ENCODE measurements at regions not wholly inside any gene's neighbourhood (a gene's known extent, or its start where the extent isn't known, plus 50 kb on each side); places are given as distances from the start of the nearest gene placed in this dataset.

DNA sequence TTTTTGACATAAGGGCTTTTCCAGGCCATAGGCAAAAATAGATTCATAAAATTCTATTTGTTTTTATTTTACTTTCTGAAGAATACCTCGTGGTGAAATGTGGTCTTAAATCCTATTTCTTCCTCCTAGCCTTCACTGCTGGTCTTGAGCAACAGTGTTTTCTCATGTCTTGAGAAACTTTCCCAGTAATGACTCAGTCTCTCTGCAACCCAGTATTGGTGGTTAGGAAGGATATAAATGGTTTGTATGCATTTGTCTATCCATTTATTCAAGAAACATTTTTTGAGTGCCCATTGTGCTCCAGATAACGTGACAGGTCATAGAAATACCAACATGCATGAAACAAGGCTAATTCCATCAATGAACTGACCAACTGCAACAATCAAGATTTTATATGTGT is 213.9 kb downstream of the TMEM114 start:
- H3K4me3 ChIP-seq (ENCODE audit: low read depth, low read length), result no peak overlapping the region
- H3K36me3 ChIP-seq (ENCODE audit: control insufficient read depth in 2 of 2, insufficient read depth in 1 of 2, low read length in 2 of 2), result no peaks in the 10 kb centered on the region
- H3K9me3 ChIP-seq (ENCODE audit: control insufficient read depth, insufficient read depth, low read depth, low read length), result no peaks in the 10 kb centered on the region
- CTCF ChIA-PET, result no interaction called here
- TF ChIP-seq FEZF1 (tag by site-specific recombination; IDR thresholded peaks at IDR 0.05), result no peak
- TF ChIP-seq, protein P1, sequence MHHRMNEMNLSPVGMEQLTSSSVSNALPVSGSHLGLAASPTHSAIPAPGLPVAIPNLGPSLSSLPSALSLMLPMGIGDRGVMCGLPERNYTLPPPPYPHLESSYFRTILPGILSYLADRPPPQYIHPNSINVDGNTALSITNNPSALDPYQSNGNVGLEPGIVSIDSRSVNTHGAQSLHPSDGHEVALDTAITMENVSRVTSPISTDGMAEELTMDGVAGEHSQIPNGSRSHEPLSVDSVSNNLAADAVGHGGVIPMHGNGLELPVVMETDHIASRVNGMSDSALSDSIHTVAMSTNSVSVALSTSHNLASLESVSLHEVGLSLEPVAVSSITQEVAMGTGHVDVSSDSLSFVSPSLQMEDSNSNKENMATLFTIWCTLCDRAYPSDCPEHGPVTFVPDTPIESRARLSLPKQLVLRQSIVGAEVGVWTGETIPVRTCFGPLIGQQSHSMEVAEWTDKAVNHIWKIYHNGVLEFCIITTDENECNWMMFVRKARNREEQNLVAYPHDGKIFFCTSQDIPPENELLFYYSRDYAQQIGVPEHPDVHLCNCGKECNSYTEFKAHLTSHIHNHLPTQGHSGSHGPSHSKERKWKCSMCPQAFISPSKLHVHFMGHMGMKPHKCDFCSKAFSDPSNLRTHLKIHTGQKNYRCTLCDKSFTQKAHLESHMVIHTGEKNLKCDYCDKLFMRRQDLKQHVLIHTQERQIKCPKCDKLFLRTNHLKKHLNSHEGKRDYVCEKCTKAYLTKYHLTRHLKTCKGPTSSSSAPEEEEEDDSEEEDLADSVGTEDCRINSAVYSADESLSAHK (tag by site-specific recombination; IDR thresholded peaks at IDR 0.05), result no peak
- H3K4me1 ChIP-seq (ENCODE audit: control insufficient read depth, insufficient read depth, low read length), result no peaks in the 10 kb centered on the region
- POLR2A ChIA-PET, result no interaction called here
- H3K27ac ChIP-seq (ENCODE audit: extremely low read depth, low read depth, low read length), result no peak overlapping the region

DNA sequence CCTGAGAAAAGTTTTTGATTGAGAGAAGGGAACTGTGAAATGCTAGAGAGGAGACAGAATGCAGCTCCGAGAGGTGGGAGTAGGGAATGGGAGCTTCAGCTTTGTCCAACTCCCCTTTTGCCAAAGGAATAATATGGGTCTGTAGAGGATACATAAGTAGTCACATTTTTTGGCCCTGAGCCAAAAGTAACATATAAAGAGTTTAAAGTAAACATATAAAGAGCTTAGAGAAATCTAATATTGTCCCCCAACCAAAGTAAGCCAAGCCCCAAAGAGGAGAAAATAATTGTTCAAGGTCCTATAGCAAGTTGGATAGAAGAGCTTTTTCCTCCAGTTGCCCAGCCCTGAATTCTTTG is 215.1 kb downstream of the TMEM114 start:
- Histone ChIP-seq H3K4me3 (ENCODE audit: low read depth, low read length) (no peak overlapping the region), H3K9me3 (ENCODE audit: control insufficient read depth, insufficient read depth, low read depth, low read length) (no peaks in the 10 kb centered on the region), H3K36me3 (ENCODE audit: control insufficient read depth in 2 of 2, insufficient read depth in 1 of 2, low read length in 2 of 2) (no peaks in the 10 kb centered on the region), H3K27ac (ENCODE audit: extremely low read depth, low read depth, low read length) (no peak overlapping the region), H3K4me1 (ENCODE audit: control insufficient read depth, insufficient read depth, low read length) (no peaks in the 10 kb centered on the region)
- CTCF ChIA-PET, result no interaction called here
- TF ChIP-seq WT1 (tag by site-specific recombination; IDR thresholded peaks at IDR 0.05) (no peak), ZNF664 (tag by site-specific recombination; IDR thresholded peaks at IDR 0.05) (no peak), ZNF747 (tag by site-specific recombination; IDR thresholded peaks at IDR 0.05) (no peak), KLF1 (tag by site-specific recombination; IDR thresholded peaks at IDR 0.05) (no peak), MEIS1 (CRISPR knock-in tag; IDR thresholded peaks at IDR 0.05; ENCODE audit: borderline replicate concordance) (no peak), ZNF140 (tag by site-specific recombination; IDR thresholded peaks at IDR 0.05) (no peak), ZNF138 (tag by site-specific recombination; IDR thresholded peaks at IDR 0.05; ENCODE audit: borderline replicate concordance) (no peak), ZNF184 (tag by site-specific recombination; IDR thresholded peaks at IDR 0.05) (no peak), ZBTB8A (tag by site-specific recombination; IDR thresholded peaks at IDR 0.05) (no peak), ZNF76 (tag by site-specific recombination; IDR thresholded peaks at IDR 0.05; ENCODE audit: borderline replicate concordance, low read depth) (no peak), ZNF24 (tag by site-specific recombination; IDR thresholded peaks at IDR 0.05) (no peak), ZNF555 (tag by site-specific recombination; conservative IDR thresholded peaks at IDR 0.05) (no peak), ZNF571 (tag by site-specific recombination; IDR thresholded peaks at IDR 0.05) (no peak), GFI1B (tag by site-specific recombination; IDR thresholded peaks at IDR 0.05) (no peak)
- TF ChIP-seq, protein P2, sequence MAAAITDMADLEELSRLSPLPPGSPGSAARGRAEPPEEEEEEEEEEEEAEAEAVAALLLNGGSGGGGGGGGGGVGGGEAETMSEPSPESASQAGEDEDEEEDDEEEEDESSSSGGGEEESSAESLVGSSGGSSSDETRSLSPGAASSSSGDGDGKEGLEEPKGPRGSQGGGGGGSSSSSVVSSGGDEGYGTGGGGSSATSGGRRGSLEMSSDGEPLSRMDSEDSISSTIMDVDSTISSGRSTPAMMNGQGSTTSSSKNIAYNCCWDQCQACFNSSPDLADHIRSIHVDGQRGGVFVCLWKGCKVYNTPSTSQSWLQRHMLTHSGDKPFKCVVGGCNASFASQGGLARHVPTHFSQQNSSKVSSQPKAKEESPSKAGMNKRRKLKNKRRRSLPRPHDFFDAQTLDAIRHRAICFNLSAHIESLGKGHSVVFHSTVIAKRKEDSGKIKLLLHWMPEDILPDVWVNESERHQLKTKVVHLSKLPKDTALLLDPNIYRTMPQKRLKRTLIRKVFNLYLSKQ (tag by site-specific recombination; IDR thresholded peaks at IDR 0.05; ENCODE audit: borderline replicate concordance), result no peak
- TF ChIP-seq, protein P3, sequence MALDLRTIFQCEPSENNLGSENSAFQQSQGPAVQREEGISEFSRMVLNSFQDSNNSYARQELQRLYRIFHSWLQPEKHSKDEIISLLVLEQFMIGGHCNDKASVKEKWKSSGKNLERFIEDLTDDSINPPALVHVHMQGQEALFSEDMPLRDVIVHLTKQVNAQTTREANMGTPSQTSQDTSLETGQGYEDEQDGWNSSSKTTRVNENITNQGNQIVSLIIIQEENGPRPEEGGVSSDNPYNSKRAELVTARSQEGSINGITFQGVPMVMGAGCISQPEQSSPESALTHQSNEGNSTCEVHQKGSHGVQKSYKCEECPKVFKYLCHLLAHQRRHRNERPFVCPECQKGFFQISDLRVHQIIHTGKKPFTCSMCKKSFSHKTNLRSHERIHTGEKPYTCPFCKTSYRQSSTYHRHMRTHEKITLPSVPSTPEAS (tag by site-specific recombination; IDR thresholded peaks at IDR 0.05), result no peak
- POLR2A ChIA-PET, result no interaction called here

DNA sequence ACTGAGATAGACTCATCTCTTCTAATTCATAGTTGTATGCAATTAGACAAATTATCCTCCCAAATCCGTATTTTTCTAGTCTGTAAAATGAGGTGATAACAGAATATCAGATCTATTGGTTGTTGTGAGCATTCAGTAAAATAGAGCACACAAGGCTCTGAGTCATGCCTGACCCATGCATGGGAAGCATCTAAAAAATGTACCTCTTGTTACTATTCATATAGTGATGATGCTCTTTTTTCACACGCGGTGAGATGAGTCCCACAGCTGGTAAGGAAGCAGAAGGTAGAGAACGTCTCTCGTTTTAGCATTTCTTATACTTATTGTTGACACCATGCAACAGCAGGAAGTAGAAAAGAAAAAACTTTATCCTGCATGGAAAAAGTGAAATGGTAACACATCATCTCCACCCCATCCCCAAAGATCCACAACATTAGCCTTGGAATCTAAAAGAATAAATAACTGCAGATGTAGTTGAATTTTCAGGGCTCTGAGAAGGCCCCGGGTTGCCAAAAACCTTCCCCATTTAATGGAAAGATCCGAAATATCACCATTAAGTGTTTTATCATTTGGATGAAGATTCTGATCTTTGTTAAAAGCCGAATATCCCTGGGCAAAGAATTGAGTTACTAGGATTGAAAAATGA is 215.6 kb downstream of the TMEM114 start:
- no peaks in the 10 kb centered on the region for H3K36me3 ChIP-seq (ENCODE audit: control insufficient read depth in 2 of 2, insufficient read depth in 1 of 2, low read length in 2 of 2)
- no peaks in the 10 kb centered on the region for H3K4me1 ChIP-seq (ENCODE audit: control insufficient read depth, insufficient read depth, low read length)
- H3K27ac ChIP-seq (ENCODE audit: extremely low read depth, low read depth, low read length), result no peak overlapping the region
- CTCF ChIA-PET, result no interaction called here
- H3K9me3 ChIP-seq (ENCODE audit: control insufficient read depth, insufficient read depth, low read depth, low read length), result no peaks in the 10 kb centered on the region
- H3K4me3 ChIP-seq (ENCODE audit: low read depth, low read length), result no peak overlapping the region
- POLR2A ChIA-PET, result no interaction called here
- TF ChIP-seq, protein P4, sequence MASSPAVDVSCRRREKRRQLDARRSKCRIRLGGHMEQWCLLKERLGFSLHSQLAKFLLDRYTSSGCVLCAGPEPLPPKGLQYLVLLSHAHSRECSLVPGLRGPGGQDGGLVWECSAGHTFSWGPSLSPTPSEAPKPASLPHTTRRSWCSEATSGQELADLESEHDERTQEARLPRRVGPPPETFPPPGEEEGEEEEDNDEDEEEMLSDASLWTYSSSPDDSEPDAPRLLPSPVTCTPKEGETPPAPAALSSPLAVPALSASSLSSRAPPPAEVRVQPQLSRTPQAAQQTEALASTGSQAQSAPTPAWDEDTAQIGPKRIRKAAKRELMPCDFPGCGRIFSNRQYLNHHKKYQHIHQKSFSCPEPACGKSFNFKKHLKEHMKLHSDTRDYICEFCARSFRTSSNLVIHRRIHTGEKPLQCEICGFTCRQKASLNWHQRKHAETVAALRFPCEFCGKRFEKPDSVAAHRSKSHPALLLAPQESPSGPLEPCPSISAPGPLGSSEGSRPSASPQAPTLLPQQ (tag by site-specific recombination; IDR thresholded peaks at IDR 0.05), result no peak
- TF ChIP-seq ZBTB8A (tag by site-specific recombination; IDR thresholded peaks at IDR 0.05) (no peak), ZNF169 (tag by site-specific recombination; IDR thresholded peaks at IDR 0.05) (no peak), ZNF24 (tag by site-specific recombination; IDR thresholded peaks at IDR 0.05) (no peak), MEIS1 (CRISPR knock-in tag; IDR thresholded peaks at IDR 0.05; ENCODE audit: borderline replicate concordance) (no peak), ZNF510 (tag by site-specific recombination; IDR thresholded peaks at IDR 0.05; ENCODE audit: insufficient replicate concordance) (no peak), ZFP69B (tag by site-specific recombination; IDR thresholded peaks at IDR 0.05) (no peak), SALL2 (tag by site-specific recombination; IDR thresholded peaks at IDR 0.05; ENCODE audit: borderline replicate concordance) (no peak)
- TF ChIP-seq, protein P5, sequence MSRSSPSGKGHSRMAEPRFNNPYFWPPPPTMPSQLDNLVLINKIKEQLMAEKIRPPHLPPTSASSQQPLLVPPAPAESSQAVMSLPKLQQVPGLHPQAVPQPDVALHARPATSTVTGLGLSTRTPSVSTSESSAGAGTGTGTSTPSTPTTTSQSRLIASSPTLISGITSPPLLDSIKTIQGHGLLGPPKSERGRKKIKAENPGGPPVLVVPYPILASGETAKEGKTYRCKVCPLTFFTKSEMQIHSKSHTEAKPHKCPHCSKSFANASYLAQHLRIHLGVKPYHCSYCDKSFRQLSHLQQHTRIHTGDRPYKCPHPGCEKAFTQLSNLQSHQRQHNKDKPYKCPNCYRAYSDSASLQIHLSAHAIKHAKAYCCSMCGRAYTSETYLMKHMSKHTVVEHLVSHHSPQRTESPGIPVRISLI (tag by site-specific recombination; IDR thresholded peaks at IDR 0.05), result no peak
